GM12873 (cell line): ENCODE measurements at regions not wholly inside any gene's neighbourhood (a gene's known extent, or its start where the extent isn't known, plus 50 kb on each side); places are given as distances from the start of the nearest gene placed in this dataset.

Experiments used
- CTCF ChIP-seq: IDR thresholded peaks from 2 replicates; pipeline ENCODE4 v1.5.1; 2012; ENCODE audit warnings: low read depth, mild to moderate bottlenecking, moderate library complexity, low read length, control low read depth; ENCODE audit not compliant: insufficient read depth; ENCODE audit errors: missing control alignments

DNA sequence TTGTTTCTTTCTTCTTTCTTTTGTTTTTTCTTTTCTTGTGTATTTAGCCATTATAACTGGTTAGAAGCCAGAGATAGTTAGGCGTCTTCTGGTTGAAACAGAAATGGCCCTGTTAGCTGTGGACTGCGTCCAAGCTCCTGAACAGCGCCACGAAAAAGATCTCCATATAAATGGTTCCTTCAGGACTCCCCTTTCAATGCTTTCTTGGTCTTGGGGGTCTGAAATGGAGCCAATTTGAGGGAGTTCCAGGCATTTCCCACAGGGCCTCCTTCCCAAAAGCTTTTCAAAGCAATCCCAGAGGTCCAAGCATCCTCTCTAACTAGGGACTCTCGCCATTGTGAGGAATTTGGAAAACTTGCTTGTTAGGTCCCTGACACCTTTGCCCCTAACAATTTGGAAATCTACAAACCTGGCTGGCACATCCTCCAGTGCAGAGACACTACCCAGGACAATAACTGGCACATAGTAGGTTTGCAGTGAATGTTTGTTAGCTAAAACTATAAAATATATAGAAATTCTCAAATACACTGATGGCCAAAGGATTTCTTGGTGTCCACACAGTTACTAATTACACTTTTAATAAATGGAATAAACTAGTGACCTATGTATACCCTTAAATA, 80.1 kb downstream of the MYCN start:
- no peak for TF ChIP-seq CTCF

DNA sequence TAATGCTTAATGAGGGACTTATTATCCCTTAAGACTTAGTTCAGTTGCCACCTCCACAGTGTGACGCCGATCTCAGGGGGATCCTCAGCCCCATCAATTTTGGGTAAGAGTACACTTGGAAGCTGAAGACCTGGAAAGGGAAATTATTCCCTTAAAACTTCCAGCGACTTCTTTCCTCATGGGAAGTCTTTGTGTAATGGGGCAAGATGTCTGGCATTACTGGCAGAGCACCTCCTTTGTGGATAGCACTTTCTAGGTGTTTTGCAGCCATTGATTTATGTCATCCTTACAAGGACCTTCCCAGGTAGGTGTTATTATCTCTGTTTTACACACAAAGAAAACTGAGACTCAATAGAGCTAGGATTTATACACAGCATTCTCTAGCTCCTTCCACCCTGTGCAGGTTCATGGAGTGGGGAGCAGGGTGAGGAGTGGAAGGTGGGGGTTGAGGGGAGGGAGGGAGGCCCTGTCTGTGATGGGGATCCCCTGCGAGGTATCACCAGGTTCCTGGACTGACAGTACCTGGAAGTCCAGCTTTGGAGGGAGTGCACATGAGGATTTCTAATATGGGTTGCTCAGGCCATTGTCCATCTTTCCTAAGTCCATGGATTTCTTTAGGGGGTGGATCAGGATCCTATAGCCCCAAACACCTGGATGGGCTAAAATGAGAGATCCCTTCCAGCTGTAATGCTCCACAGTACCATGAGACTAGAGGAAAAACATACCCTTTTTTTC, 79.4 kb downstream of the MYCN start:
- TF ChIP-seq CTCF = no peak

- no peak for TF ChIP-seq CTCF
These were observed 78.7 kb downstream of the MYCN start for GRCh38 chr2:16019060-16019480.

GRCh38 chr2:16018277-16019059, 78.1 kb downstream of the MYCN start:
- TF ChIP-seq CTCF = no peak

GRCh38 chr2:16016282-16016681, 75.9 kb downstream of the MYCN start:
- TF ChIP-seq CTCF = no peak

- TF ChIP-seq CTCF = no peak
These were observed 75.5 kb downstream of the MYCN start for GRCh38 chr2:16015903-16016265.

- no peak for TF ChIP-seq CTCF
These were observed 75.0 kb downstream of the MYCN start for GRCh38 chr2:16015210-16015902.
